HT-29 (cell line): ENCODE measurements at regions not wholly inside any gene's neighbourhood (a gene's known extent, or its start where the extent isn't known, plus 50 kb on each side); places are given as distances from the start of the nearest gene placed in this dataset.
"Not testable (repeated sequence)": the region's sequence is repeated elsewhere in the genome, so short reads cannot be mapped to it uniquely, and the experiment has no call there.

Experiments
- DNase-seq: peaks from one replicate; pipeline ENCODE4 v3.0.0-alpha.2; 2015; ENCODE audit warnings: low spot score

- DNase-seq, result not testable (repeated sequence)
Measured at GRCh38 chr13:107926515-107926914, 288.8 kb downstream of the LIG4 start.

DNA sequence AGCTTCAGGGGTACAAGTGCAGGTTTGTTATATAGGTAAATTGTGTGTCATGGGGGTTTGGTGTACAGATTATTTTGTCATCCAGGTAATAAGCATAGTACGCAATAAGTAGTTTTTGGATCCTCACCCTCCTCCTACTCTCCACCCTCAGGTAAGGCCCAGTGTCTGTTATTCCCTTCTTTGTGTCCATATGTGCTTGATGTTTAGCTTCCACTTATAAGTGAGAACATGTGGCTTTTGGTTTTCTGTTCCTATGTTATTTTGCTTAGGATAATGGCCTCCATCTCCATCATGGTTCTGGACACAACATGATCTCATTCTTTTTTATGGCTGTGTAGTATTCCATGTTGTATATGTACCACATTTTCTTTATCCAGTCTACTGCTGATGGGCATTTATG is 298.4 kb downstream of the LIG4 start:
- not testable (repeated sequence) for DNase-seq

DNA sequence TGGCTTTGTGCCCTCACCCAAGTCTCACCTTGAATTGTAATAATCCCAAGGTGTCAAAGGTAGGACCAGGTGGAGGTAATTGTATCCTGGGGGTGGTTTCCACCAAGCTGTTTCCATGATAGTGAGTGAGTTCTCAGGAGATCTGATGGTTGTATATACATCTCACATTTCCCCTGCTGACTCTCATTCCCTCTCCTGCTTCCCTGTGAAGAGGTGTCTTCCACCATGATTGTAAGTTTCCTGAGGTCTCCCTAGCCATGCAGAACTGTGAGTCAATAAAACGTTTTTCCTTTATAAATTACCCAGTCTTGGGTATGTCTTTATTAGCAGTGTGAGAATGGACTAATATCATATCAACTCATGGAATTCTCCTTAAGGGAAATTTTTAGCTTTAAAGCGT is 302.6 kb downstream of the LIG4 start:
- DNase-seq, result no peak

GRCh38 chr13:107907065-107907805 is 308.1 kb downstream of the LIG4 start:
- no peak for DNase-seq

DNA sequence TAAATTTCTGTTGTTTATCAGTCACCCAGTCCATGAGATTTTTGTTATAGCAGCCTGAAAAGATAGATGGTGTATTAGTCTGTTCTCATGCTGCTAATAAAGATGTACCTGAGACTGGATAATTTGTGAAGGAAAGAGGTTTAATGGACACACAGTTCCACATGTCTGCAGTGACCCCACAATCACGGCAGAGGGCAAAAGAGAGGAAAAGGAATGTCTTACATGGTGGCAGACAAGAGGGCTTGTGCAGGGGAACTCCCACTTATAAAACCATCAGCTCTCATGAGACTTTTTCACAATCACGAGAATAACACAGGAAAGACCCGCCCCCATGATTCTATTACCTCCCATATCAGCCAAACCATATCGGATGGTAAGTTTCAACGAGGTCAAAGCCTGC is 309.2 kb downstream of the LIG4 start:
- DNase-seq, result no peak

DNA sequence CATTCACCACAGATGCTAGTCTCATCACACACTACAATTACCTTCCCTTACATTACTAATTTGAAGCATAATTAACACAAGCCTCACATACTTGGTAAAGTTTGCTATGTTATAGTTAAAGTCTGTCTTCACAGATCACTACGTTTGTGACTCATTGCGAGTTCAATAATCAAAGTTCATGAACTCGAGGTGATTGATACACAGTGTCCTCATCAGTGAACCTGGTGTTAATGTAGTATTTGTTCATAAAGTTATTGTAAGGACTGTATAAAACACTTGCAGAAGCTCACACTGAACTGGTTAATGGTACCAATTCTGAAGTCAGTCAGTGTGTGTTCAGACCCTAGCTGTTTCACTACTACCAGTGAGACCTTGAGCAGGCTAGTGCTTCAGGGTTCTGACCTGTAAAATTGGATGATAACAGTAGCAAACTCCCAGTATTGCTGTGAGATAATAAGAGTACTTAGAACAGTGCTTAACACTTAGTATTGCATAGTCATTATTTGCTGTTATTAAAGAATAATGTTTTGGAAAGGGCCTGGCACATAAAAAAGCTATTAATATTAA is 313.3 kb downstream of the LIG4 start:
- DNase-seq, result no peak

DNA sequence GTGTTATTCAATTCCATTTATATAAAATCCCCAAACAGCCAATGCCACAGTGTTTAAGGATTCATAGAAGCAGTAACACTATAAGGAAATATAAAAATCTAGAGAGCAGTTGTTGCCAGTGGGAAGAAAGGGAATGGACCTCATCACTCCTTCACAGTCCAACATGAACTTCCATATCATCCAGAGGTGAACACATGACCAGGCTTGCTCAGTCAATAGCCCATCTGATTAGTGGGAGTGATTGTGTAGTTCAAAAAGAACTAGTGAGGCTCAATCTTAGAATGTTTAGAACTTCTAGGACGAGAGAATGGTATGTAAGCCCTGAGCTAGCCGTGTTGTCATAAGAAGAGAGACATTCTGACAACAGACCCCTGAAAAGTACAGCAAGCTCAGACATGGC is 314.1 kb downstream of the LIG4 start:
- DNase-seq, result no peak

DNA sequence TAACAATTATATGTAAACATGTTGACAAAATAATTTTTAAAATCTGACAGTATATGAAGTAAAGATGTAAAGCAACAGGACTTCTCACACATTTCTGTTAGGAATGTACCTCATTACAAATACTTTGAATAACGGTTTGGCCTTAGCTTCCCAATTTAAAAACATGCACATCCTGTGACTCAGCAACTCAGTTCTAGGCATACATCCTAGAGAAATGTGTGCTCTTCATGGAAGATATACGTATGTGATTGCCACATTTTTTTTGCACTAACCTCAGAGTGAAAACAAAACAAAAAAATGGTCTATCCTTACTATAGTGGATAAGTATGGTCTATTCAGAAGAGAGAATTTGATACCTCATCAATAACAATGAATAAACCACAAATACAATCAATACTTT is 314.6 kb downstream of the LIG4 start:
- DNase-seq, result no peak

- DNase-seq, result no peak
Measured at GRCh38 chr13:107886118-107886517, 329.2 kb downstream of the LIG4 start.

DNA sequence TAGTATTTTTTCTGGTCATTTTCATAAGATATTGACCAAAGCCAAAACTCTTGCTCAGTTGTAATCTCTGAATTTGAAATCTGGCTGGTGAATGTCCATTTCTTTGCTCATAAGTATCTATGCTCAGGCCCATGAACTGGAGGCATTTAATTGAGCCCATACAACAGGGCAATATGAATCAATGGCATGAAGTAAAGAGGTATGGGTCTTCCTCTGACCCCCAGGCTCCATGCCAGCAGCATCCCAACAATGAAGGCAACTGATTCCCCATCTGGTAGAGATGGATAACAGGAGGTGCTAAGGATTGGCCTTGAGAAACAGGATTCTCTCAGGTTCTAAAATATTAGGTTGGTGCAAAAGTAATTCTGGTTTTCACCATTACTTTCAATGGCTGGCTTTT is 330.8 kb downstream of the LIG4 start:
- no peak for DNase-seq

DNA sequence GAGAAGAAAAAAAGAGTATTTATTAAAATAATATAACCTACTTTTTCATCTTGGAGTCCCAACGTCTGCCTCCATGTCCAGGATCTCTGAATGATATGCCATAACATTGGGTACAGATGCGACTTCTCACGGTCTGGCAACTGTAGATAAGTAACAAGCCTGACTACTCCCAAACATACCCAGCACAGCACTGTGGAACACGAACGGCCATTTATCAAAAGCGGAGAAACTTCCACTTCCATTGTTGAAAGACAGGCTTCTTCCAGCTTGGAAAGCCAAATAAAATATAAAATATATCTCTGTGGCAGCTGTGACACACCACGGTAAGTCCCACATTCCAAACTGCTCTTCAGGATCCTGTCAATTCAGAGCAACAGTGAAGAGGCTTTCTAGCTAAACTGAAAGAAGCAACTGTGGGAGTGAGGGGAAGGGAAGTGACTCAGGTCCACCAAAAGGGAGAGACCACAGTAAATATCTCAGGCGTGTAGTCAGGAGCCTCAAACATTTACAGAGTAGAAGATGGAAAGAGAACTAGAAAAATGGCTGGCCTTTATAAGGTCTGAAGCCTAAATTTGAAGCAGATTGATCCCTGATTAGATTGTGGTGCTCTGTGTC is 331.7 kb downstream of the LIG4 start:
- no peak for DNase-seq

DNA sequence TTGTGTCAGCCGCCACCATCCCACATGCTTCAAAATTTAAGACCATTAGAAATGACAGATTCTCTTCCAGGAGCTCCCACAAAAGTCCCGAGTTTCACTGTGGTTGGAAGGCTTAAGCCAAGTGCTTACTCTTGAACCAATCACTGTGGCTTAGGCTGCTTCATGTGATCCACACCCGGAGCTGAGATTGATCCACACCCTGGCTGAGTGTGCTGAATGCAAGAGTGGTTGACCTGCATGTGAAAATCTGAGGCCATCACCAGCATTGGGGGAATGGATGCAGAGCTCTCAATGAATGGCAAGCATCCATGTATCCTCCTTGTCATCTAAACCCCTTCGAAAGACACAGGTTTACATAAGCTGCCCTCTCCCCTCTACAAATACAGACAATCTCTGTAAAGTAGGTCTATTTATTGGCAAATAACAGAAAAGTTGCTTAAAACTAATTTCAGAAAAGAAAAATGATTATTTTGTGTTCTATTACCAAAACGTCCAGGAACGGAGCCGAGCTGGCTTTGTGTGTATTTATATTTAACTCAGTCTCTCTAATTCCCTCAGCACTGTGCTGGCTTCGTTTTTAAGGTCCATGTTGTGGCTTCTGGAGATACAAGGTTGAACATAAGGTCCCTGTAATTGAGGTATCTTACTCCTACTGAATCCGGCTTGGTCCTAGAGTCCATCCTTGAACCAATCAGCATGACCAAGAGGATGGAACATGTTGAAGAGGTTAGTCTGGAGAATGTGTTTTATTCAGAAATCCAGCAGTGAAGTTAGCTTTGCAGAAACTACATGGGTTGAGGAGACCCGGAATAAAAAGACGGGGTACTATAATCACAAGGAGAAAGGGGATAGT is 332.4 kb downstream of the LIG4 start:
- DNase-seq, result no peak

DNA sequence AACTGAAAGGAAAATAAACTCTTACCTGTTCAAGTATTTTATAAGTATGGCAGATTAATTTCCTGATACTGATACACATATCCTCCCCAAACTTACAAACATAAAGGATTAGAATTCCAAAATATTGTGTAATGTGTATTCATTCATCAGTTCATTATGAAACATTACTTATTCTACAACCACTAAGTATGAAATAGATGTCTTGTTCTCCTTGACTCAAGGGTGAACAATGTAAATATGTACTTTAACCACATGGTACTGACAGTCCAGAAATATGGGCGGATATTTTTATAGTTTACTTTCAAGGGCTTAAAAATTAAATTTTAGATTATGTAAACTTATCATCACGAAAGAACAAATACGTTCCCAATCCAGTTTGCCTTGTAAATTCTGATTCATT is 334.0 kb downstream of the LIG4 start:
- DNase-seq, result peak; percentile 55

DNA sequence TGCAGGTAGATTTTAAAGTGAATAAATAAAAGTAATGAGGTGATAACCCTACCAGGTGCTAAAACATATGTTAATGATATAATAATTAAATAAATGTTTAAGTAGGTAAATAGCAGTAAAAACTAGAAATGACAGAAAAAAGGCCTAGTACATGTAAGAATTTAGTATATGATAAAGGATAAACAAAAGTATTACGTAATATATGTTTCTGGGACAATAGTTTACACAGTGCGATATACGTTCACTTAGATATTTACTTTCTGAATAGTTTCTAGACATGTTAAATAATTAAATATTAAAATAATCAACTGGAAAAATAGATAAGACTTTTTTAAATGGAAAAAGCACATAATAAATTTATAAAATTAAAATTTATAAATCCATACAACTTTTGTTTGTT is 340.9 kb downstream of the LIG4 start:
- no peak for DNase-seq

DNA sequence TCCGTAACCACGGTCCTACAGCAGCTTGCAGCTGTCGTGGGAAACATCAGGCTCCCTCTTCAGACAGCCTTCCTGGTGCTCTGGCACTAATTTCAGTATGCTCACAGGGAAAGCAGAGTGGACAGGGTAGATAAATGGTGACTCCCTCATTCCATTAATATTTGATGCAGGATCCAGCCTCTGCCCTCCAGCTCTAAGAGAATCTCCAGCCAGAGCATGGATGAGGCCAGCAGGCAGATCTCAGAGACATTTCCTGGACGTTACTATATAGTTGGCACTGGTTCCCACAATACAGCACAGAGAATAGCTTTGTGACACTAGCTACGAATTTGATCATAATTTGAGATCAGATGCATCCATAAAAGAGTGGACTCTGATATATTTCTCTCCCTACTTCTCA is 341.4 kb downstream of the LIG4 start:
- DNase-seq, result no peak

DNA sequence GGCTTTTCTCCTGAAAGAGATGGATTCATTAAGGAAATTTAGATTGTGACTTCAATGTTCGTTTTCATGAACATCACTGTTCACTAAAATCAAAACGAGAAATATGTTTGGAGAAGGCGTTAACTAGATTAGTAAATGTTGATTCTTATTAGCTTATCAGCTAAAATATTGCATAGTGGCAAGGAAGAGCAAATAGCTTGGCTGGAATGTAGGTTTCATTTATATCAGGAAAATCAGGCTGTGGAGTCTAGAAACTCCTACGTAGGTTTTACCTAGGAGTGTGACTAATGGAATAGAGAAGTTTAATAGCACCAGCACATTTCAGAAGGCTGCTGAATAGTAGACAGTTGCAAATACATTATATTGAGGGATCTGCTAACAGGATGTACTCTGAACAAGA is 344.9 kb downstream of the LIG4 start:
- DNase-seq, result no peak

GRCh38 chr13:107867701-107868661 is 347.4 kb downstream of the LIG4 start:
- no peak for DNase-seq

- no peak for DNase-seq
Measured at GRCh38 chr13:107866941-107867623, 348.3 kb downstream of the LIG4 start.

DNA sequence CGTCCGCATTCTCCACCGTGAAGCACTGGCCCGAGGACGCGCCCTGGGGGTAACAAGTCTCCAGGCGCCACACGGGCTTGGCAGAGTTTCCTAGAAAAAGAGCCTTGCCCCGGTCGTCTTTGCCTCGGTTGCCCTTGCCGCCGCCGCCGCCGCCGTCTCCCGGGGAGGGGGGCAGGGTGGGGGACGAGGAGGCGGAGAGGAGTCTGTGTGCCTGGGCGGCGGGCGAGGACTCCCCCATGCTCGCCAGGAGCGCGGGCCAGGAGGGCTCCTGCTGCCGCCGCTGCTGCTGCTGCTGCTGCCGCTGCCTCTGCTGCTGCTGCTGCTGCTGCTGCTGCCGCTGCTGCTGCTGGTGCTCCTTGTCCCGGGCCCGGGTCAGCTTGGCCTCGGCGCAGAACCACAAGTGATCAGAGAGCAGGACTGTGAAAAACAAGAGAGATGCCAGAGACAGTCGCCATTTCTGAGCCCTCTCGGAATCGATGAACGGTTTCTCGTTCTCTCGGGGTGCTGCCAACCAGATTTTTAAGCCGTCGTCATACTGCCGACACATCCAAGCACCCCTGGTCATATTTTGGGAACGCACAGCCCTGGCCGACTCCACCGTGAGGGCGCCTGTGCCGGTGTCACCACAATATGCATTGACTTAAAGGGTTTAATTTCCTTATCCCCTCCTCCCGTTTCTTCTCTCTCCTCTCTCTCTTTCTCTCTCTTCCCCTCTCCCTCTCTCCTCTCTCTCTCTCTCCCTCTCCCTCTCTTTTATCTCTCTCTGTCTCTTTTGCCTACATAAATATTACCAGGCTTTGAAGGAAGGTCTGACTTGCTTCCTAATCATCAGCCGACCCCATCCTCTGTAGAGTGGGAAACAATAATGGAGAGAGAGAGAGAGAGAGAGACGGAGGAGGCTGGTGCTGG is 349.1 kb downstream of the LIG4 start:
- no peak for DNase-seq

DNA sequence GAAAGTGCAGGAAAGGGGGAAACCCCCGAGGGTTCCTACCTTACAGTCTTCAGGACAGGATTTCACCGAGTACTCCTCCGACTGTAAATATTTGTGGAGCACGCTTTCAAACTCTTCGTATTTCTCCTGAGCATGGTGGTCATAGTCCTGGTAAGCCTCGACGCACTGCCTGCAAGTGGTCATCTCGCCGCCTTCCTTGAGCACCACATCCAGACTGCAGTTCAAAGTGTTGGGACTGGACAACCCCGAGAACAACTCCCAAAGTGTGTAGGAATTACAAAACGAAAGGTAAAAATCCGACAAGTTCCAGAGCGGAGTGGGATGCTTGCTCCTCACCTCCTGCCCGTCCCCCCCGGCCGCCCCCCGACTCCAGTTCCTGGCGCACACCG is 349.7 kb downstream of the LIG4 start:
- DNase-seq, result no peak
